Right ventricle myocardium superior (tissue), 1 donor: ENCODE measurements at regions not wholly inside any gene's neighbourhood (a gene's known extent, or its start where the extent isn't known, plus 50 kb on each side); places are given as distances from the start of the nearest gene placed in this dataset.

Experiments used
- ATAC-seq: fragments of 200-7000 bp; cut with Tn5 transposase; one replicate; pipeline ENCODE4 v1.9.1; 2020; ENCODE audit warnings: mild to moderate bottlenecking; ENCODE audit not compliant: poor library complexity
- DNase-seq: peaks from one replicate; pipeline ENCODE4 v3.0.0-alpha.2; 2020
- intact Hi-C: fragments of 100-400 bp; cut with DNase I; formaldehyde crosslinking; loops from one replicate; pipeline ENCODE4 v1.11.2; 2022
- donor health status: DM: no; HTN: yes; CAD: no; lungs with severe emphysema.

DNA sequence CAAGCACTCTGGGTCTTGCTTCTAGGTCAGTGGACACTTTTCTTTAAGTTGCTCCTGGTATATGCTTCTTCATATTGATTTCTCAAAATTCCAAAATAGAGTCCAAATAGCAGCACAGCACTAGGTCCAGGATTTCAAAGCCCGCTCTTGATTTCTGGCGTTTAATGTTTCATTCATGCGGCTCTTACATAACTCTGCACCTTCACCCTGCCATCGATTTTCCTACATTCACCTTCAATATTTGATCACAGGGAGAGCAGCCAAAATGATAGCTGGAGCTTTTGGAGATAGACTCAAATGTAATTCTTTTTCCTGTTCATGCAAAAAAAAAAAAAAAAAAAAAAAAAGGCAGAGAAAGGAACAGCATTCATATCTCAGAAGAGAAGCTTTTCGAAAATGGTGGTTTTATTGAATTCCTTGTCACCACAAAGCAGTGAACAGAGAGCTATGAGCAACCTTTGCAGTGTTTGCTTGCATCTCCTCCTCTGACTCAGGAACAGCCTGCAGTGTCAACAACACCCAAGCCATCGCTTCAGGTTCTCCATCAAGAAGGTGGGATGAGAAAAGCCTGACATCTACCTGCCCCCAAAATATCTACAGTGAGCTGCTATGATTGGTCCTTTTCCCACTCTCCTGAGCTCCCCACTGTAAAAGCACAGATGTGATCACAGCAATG is 97.8 kb downstream of the MED10 start:
- no peak for DNase-seq
- intact Hi-C loops = no loop called here
- ATAC-seq = no peak

DNA sequence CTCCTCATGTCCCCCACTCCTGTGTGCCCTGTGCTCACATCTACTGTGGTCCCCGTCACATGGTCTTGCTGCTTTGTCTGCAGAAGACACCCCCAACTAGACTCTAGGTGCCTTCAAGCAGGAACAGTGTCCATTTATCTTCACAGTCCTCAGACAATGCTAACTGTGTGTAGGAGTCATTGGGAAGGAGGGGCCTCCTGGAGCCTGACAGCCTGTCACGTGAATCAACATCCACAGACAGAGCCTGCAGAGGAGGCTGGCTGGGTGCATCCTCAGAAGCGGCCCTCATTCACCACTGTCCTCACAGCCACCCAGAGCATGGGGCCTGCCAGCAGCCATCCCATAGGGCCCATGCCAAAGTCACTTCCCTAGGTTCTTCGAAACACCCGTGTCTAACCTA is 98.7 kb downstream of the MED10 start:
- DNase-seq = no peak
- ATAC-seq = no peak
- intact Hi-C loops = no loop called here

DNA sequence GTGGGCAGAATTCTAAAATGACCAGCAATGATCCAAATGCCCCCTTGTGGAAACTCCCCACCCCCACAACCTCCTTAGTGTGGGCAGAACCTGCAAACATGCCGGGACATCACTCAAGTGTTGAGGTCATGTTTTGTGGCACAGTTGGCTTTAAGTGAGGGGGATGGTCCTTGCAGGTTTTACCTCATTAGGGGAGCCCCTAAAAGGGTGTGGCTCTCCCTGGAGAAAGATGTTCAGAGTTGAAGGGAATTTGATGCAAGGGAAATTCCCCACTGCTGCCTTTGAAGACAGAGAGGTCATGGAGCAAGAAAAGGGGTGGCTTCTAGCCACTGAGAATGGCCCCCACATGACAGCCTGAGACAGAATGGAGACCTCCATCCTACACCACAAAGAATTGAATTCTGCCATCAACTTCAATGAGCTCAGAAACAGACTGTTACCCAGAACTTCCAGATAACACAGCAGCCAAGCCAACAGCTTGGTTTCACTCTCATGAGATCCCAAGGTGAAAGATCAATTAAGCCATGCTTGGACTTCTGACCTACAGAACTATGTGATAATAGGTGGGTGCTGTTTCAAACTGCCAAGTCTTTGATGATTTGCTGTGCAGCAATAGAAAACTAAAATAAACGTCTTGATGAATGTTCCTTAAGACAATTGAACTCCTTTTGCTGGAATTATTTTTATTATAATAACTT is 103.4 kb downstream of the MED10 start:
- ATAC-seq = no peak
- intact Hi-C loops = no loop called here

DNA sequence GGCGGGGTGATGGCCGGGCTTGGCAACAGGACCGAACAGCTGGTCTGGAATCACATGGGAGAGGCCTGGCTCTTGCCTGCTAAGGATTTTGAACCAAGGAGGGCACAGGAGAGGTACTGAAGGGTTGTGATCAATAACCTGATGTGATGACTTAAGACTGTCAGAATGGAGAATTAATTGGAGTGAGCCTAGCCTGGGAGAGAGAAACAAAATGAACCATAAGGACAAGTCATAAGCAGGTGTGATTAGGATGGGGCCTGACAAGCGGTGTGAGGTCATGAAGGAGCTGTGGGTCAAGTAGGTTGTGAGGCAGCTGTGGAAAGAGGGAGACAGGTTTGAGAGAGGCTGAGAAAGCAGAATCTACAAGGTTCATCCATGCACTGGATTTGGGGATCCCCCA is 104.6 kb downstream of the MED10 start:
- no peak for ATAC-seq
- no peak for DNase-seq
- intact Hi-C loops = no loop called here

More for the DNA sequence above, 103.4 kb downstream of the MED10 start:
- no peak for DNase-seq

DNA sequence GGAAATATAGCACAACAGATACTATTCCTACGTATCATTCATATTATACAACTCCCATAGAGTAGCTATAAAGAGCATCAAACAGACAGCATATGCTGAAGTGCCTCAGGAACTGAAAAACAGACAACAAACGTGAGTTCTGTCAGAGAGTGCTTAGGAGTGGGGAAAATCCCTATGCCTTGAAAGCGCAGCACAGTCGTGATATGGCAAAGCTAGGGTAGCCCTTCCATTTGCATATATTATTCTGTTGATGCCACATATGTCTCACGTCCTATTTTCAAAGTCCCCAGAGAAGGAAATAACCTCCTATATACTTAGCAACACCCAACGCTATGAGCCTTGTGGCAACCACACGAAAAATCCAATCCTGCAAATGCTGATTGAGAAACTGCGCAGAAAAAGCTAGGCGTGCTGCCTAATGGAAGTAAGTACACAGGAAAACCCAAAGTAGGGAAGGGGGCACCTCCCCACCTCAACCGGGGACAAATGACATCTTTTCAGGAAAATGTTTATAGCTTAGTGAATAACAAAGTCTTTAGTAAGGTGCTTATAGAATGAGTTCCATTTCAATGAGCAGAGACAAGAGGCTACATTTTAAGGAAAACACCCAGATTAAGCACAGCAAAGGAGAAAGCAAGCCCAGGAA is 105.1 kb downstream of the MED10 start:
- DNase-seq = no peak
- ATAC-seq = no peak
- intact Hi-C loops = no loop called here

DNA sequence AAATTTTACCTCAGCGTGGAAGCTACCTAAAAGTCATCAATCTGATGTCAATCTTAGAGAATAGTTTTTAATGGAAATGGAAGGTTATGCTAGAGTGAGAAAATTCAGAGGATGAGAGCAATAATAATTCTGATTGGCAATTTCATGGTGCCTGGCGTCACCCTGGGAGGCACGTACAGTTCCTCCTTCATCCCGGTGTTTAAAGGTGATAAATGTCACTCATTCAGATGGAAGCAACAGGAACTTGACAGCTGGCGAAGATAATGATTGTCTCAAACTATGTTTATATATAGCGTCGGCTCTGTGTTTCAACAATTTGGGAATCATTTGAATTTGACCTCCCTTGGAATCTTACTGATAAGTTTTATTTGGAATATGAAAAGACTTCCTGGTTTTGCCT is 108.4 kb downstream of the MED10 start:
- intact Hi-C loops = no loop called here
- DNase-seq (no peak), ATAC-seq (no peak)

DNA sequence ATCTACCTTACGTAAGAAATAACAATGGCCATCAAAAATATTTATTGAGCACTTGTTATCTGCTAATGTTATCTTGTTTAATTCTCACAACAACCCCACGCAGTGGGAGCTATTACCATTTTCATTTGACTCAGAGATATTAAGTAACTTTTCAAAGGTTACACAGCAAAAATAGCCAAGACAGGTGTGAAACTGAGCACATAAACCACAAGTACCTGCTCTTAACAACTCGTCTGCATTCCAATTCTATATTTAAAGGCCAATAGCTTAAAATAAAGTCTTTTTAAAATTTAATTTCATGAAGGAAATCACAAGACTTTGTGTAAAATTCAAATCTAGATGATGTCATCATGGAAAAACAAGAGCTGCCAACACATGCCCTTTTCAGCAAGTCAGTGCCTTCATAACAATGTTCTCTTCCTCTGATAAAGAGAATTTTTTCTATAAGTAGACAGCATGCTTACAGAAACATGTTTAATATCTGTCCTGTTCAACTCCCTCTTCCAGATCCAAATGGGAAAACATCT is 111.6 kb downstream of the MED10 start:
- ATAC-seq (no peak), DNase-seq (no peak)
- intact Hi-C loops = no loop called here

DNA sequence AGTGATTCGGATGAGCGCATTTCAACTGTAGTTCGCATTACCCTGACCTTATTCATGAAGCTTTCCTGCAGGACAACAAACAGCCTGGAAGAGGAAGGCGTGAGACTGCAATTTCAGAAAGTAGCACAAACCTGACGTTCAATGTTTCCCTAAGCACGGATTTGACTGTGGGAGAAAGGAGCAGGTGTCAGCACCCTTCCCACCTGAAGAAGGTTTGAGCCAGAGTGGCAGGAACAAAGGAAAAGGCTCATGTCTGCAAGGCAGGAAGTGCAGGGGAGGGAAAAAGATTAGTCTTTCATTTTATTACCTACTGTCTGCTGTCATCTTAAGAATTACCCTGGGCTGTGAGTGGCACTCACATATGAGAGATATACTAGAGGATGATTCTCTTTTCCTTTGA is 114.0 kb downstream of the MED10 start:
- ATAC-seq (no peak), DNase-seq (no peak)
- intact Hi-C loops = no loop called here

DNA sequence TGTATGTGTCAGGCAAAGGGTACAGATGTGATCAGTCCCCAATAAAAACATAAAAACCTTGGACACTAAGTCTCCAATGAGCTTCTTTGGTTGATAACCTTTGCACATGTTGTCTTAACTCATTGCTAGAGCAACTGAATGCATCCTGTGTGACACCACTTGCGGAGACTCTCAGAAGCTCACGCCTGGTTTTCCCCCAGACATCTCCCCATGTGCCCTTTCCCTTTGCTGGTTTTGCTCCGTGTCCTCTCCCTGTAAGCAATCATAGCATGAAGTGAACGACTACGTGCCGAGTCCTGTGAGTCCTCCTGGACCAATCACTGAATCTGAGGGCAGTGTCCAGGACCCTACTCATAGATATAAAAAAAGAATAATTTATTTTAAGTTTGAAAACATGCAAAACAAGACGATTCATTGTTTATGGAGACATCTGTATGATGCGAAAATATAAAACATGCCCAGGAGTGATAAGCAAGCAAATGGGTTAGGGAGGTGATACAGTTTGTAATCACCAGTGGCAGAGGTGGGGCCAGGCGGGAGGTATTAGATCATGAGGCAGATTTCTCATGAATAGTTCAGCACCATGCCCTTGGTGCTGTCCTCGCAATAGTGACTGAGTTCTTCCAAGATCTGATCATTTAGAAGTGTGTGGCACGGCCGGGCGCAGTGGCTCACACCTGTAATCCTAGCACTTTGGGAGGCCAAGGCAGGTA is 115.5 kb downstream of the MED10 start:
- DNase-seq (no peak), ATAC-seq (no peak)
- intact Hi-C loops = no loop called here

DNA sequence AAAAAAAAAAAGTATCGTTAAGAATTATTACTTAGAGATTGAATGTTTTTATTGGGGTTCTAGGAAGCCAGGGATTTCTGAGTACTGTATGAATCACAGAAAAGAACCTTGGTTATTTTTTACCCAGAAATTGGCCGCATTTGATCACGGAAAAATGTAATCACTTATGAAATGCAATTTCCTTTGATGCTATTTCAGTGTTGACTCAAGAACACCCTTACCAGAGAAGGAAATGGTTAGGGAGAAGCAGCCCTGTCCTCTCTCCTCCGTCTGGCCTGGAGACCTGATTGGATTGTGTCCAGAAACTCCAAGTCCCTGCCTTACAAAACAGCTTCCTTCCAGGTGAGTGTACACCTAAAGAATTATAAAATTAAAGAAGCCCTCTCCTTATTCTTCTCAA is 116.7 kb downstream of the MED10 start:
- intact Hi-C loops = no loop called here
- ATAC-seq (no peak), DNase-seq (no peak)

DNA sequence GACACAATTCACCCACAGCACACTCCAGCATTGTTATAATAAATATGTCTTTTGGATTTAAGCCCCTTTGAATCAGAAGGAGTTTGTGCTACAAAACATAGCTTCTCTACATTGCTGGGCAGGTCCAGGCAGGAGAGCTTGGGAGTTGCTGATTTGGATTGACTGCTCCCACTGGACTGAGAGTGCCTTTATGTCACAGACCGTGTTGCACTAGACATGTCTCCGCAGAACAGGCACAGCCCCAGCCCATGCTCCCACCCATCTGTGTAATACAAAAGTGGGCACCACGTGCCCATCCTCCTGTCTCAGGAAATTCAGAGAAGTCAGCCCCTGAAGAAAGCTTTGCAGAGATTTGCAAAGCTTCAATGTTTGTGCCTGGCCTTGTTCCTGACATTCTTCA is 117.1 kb downstream of the MED10 start:
- intact Hi-C loops = no loop called here
- DNase-seq = no peak
- no peak for ATAC-seq

DNA sequence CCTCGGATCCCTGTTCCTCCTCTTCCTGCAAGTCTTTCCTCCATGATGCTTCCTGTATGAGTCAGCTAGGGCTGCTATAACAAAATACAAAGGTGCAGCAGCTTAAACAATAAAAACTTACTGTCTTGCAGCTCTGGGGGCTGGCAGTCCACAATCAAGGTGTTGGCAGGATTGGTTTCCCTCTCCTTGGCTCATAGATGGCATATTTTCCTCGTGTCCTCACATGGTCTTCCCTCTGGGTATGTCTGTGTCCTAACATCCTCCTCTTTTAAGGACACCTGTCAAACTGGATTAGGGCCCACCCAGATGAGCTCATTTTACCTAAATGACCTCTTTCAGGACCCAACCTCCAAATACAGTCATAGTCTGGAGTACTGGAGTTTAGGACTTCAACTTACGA is 117.5 kb downstream of the MED10 start:
- ATAC-seq (no peak), DNase-seq (no peak)
- intact Hi-C loops = no loop called here

DNA sequence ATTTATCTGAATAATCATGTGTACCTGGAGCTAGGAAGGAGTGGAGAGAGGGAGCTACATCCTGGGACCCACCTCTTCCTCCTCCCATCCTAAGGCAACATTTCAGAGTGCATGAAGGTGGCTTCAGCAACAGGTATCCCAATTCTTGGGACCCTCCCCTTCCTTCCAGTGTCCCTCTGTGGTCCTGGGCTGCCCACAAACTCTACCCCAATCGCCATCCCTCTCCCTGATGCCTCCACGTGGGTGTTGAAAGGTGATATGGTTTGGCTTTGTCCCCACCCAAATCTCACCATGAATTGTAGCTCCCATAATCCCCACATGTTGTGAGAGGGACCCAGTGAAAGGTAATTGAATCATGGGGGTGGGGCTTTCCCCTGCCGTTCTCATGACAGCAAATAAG is 121.4 kb downstream of the MED10 start:
- no peak for ATAC-seq
- no peak for DNase-seq
- intact Hi-C loops = no loop called here

DNA sequence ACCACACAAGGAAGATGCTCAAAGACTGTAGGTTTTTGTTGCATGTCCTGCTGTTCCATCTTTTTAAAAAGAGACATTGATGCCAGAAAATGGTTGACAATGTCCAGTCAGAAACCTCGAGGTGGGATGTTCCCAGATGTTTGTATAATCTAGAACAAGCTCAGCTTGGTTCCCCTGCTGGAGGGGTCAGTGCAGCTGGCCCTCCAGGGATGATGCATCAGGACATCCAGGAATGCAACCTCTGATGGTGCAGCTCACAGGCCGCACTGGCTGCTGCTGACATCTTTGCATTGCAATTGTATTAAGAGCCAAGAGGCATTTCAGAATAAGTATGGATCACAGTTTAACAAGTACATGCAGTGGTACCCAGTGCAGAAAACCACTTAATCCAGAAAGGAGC is 122.4 kb downstream of the MED10 start:
- no peak for ATAC-seq
- intact Hi-C loops = no loop called here
- no peak for DNase-seq

DNA sequence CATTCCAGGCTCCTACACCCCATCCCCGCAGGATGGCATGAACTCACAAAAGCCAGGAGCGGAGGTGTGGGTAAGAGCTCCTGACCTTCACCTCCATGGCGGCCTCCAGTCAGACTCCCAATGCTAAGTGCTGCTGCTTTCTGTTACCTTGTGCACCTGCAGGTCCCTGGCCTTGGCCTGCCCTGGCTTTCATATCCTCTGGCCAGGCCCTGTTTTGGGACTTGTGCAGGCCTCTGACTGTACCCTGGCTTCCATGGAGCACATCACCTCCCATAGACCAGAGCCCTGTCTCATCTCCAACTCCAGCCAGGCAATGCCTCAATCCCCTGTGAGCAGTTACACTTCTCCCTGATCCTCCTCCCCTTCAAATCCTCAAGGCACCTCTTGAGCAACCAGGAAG is 124.5 kb downstream of the MED10 start:
- intact Hi-C loops = no loop called here
- DNase-seq = no peak
- no peak for ATAC-seq

DNA sequence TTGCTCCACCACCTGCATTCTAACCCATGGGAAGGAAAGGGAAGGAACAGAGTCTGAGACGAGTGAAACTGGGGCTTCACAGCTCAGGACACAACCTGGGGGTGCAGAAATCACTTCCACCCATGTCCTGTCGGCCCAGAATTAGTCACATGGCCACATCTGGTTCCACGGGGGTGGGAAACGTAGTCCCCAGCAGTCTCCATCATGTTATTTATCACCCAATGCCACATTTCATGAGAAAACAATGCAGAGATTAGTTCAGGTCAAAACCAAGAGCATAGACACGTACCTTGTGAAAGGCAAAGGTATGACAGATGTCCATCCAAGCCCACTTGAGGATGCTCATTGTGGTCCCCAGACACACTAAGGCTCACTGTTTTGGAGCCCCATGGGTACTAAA is 125.1 kb downstream of the MED10 start:
- intact Hi-C loops = no loop called here
- DNase-seq (no peak), ATAC-seq (no peak)

DNA sequence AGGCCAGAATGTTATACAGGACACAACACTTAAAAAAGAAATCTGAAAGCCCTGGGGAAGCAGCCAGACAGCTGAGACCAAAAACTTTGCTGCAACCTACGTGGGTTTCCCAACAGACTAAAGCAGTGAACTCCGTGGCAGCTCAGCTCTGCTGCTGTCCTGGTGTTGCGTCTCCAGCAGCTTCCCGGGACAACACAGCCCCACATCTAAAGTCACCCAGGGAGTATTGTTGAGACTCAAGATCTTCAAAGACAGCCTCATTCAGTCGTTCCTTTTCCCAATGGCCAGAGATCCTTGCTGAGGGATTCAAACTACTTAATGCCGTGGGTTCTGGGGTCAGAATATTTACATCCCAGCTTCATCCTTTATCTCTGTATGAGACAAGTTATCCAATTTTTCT is 125.8 kb downstream of the MED10 start:
- ATAC-seq = no peak
- DNase-seq = no peak
- intact Hi-C loops = no loop called here

DNA sequence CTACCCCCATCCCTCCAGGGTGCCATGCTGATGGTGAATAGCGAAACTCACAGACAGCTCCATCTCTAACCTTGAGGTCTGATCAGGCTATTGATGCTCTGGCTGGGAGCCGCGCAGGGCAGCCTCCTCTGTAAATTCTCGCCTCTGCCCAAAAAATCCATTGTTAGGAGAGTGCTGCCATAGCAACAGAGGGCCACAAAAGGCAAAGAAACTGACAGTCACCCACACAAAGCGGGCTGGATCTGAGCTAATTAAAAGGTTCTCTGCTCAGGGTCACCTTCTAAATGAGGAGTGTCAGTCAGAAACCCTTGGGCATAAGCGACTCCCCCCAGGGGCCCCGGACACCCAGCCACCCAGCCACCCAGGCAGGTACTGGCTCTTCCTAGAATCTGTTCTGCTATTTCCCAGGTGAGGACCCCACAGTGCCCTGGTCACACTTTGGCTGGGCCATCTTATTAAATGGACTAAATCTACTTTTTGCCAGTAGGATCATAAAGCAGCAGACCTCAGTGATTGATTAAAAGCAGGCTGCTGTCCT is 126.7 kb downstream of the MED10 start:
- ATAC-seq (no peak), DNase-seq (no peak)
- intact Hi-C loops = no loop called here

DNA sequence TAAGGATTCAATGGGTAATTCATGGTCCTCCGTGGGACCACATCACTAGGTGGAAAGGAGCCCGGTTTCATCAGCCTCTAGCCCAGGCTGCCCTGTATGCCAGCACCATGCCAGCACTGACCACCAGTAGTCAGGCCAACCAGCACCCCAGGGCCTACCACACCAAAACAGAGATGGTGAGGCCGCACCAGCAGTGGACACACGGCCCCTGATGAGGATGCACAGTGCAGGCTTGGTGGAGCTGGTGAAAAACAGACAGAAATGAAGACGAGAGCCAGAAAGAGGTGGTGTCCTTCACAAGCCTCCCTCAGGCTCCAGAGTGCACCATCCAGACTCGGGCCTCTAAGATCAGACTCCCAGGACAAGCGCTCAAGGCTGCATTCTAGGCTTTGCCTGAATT is 128.2 kb downstream of the MED10 start:
- DNase-seq = no peak
- intact Hi-C loops = no loop called here
- ATAC-seq = no peak
